GM21526 (cell line): ENCODE measurements at regions not wholly inside any gene's neighbourhood (a gene's known extent, or its start where the extent isn't known, plus 50 kb on each side); places are given as distances from the start of the nearest gene placed in this dataset.

Experiments used
- ATAC-seq: cut with Tn5 transposase; IDR thresholded peaks from one replicate; pipeline ENCODE4 v1.9.1; 2021; ENCODE audit warnings: moderate library complexity; ENCODE audit not compliant: unreplicated experiment, low FRiP score

- peak; percentile 89 for ATAC-seq
Measured at GRCh38 chr4:56757821-56758411, 63.6 kb downstream of the SPINK2 start.

DNA sequence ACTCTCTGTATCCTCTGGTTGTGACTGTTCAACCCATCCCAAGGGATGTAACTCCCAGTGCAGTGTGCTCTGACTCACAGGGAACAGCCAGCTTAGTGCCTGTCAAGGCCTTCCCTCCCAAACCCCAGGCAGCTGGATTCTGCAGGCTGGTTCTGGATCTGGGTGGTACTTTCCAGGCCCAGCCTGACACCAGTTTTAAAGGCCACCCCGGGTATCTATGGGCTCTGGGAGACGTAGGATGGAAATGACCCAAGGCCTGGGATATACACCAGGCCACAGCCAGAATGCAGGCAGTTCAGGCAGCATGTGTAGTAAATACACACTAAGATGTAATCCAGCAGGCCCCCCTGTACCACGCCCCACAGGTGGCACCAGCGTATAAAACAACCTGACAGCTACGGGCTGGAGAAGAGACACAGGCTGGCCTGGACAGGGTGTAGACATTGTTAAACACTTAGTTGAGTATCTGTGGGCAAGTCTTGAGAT is 64.2 kb downstream of the SPINK2 start:
- ATAC-seq: peak; percentile 47

GRCh38 chr4:56755901-56756300 is 65.6 kb downstream of the SPINK2 start:
- no peak for ATAC-seq

DNA sequence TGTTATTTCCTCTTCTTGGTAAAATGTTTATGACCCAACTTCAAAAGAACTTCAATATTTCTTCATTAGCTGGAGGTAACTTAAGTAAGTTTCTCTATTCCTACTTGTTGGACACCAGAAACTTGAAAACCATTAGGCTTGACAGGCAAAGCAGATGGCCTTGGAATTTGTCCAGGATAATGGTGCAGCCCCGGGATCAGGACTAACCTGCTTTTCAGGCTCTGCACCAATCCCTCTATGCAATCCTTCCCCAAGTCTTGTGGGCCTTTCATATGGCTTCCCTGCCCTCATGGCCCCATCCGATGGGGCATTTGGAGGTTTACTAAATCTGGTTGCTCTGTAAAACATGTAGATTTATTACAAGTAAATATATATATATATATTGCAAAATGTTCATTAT is 68.5 kb downstream of the SPINK2 start:
- no peak for ATAC-seq

- ATAC-seq: no peak
Measured at GRCh38 chr4:56750231-56750630, 69.1 kb upstream of the HOPX start.

- no peak for ATAC-seq
Measured at GRCh38 chr4:56748271-56748670, 67.2 kb upstream of the HOPX start.

DNA sequence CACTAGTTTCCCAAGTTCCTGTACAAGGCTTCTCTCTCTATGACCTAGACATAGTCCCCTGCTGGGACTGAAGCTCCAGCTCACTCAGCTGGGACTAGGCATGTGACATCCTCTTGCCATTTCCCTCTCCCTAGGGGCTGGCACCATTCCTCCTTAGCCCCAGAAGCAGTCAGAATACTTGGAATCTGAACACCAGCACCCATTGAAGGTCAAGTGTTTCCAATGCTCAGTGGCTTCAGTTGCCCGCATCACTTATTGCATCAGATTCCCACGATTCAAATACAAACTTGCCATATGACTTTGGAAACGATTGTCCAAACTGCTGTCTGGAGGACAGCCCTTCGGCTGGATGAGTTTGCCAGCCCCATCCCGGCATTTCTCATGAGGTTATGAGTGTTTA is 65.5 kb upstream of the HOPX start:
- ATAC-seq: no peak

- ATAC-seq: no peak
Measured at GRCh38 chr4:56745042-56745441, 63.9 kb upstream of the HOPX start.

DNA sequence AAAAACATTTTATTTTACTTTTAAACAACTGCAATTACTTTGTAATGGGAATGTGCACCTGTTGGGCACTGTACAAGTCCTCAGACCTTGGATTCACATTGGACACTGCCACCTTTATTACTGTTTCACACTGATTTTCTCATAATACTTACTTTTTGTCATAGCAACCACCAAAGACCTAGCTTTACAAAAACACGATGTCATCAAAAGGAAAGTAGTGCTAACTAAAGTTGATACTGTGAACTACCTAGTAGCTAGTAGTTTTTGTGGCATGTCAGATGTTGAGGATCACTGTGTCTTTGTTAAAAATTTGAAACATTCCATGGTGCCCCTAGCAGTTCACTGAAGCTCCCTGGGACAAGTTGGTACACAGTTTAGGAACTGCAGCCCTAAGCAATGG is 62.9 kb upstream of the HOPX start:
- ATAC-seq: no peak

GRCh38 chr4:56743550-56743949 is 62.5 kb upstream of the HOPX start:
- ATAC-seq: no peak

GRCh38 chr4:56742080-56742871 is 61.2 kb upstream of the HOPX start:
- no peak for ATAC-seq

- no peak for ATAC-seq
Measured at GRCh38 chr4:56741595-56741994, 60.5 kb upstream of the HOPX start.

DNA sequence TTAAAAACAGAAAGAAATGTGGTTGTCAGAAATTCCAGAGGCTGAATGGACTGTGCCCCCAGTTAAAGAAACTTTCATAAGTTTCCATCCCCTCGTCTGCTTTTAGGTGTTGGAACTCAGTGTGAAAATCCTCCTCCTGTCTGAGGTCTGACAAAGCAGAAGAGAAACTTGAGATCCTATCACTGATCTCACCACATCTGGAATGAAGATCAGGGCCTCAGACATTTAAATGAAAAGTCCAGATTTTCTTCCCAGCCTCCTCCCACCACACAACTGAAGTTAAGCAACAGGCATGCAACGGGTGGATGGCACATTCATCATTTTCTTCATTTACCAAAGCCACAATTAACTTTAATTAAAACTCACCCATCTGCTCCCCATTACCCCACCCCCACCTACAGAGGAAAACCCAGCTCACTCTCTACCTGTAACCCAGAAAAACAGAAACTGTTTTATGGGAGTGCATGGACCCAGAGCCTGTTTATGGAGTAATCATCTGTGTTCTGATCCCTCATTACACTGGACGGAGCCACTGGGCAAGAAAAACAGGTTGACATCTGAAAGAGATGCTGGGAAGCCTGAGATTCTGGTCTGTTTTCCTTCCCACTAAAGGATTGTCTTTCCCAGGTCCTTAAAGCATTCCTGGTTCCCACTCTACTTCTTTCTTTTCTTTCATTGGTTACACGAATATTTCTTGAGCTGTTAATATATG is 58.1 kb upstream of the HOPX start:
- no peak for ATAC-seq

DNA sequence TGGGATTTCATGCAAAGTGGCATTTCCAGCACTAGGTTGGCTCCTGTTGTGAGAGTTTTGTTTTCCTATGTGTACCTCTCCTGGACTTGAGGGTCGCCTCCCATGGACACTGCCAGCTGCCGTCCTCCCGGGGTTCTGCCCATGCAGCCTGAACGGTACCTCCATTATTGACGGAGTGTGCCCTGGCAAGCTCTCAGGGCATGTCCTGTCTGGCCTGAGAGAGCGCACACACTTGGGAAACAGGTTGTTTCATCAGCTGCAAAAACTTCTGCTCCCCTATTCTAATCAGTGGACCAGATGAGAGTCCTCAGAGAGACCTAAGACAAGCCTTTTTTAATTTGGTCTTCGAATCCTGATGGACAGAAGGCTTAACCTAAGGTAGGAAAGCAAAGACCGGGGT is 56.6 kb upstream of the HOPX start:
- no peak for ATAC-seq

GRCh38 chr4:56733352-56733751 is 52.3 kb upstream of the HOPX start:
- ATAC-seq: no peak

GRCh38 chr4:56732301-56732700 is 51.2 kb upstream of the HOPX start:
- ATAC-seq: no peak

- ATAC-seq: no peak
Measured at GRCh38 chr4:56731857-56732256, 50.8 kb upstream of the HOPX start.
